Left renal cortex interstitium (tissue), 4 donors: ENCODE measurements at regions not wholly inside any gene's neighbourhood (a gene's known extent, or its start where the extent isn't known, plus 50 kb on each side); places are given as distances from the start of the nearest gene placed in this dataset.

Experiments used
- DNase-seq, 4 donors: peaks; one replicate each; pipeline ENCODE4 v3.0.0-alpha.2; 2013; ENCODE audit warnings: low read depth in 4 of 4, low spot score in 2 of 4, missing footprints in 1 of 4

DNA sequence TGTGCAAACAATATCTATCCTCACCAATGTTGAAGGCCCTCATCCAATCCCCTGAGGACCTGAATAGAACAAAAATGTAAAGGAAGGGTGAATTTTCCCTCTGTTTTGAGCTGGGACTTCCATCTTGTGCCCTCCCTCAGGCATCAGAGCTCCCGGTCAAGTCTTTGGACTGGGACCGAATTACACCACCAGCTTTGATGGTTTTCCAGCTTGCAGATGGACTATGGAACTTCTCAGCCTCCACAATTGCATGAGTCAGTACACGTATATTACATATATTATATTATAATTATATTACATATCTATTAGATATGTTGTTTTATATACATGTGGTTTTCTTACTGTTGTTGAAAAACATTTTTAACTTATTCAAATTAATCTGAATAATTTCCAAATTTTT lies 496.4 kb downstream of the CMPK2 start:
- no peak for DNase-seq

DNA sequence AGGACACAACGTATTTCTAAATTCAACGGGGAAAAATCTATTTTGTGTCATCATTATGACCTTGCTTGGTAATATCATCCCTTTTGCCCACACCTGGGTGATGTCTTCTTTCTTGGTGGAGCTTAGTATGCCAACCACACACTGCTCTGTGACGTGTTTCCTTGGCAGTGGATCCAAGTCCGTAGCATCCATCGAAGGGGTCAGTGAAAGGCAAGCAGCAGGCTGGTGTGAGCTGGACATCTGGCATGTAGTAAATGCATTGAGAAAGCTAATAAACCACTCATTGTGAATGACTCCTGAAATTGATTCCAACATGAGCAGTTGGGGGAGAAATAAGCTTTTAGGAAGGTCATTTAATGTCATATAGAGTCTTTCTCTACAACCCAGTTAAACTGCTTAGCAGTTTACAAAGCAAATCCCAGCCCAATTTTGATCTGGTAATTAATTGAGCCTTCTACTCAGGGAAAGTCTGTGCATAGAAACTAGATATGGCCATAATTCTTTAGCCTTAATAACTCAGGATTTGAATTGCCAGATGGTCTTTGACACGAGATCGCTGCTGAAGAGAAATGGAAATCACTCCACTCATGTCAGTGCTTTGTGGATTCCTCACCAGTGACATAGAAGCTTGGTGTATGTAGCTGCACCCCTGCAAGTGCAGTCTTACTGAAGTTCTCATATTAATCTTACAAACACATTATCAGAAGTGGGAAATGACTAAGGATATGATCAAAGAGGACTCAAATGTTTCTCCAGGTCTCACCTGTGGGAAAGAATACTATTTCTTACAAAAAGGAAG lies 494.8 kb downstream of the CMPK2 start:
- DNase-seq = no peak

GRCh38 chr2:6372317-6372901 lies 493.3 kb downstream of the CMPK2 start:
- no peak for DNase-seq

DNA sequence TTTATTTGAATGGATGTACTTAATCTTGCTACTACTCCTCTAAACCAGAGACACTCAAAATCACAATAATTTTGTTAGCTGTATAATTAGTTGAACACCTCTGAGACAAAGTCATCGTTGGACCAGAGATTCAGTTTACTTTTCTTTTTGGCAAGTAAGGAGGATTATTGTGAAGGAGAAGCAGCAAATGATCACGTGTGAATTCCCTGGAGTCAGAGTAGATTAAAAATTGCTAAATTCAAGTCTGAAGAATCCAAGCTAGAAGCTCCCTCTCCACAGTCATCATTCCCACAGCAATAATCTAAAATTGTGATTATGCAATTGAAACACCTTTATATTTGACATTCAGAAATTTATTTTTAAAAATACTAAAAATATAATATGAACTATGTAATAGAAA lies 484.4 kb downstream of the CMPK2 start:
- no peak for DNase-seq

GRCh38 chr2:6384341-6384740 lies 481.4 kb downstream of the CMPK2 start:
- DNase-seq = no peak

DNA sequence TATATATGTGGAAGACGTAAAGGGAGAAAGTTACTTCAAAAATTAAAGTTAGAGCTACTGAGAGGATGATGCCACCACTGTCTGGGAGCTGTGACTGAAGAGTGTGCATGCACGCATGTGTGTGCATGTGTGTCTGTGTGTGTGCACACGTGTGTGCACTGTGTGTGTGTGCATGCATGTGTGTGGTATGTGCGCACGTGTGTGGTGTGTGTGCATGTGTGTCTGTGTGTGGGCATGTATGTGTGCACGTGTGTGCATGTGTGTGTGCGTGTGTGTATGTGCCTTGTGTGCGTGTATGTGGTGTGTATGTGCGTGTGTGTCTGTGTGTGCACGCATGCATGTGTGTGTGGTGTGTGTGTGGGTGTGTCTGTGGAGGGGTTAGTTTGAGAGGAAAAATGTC lies 473.4 kb downstream of the CMPK2 start:
- no peak for DNase-seq

- DNase-seq = no peak
Observed at GRCh38 chr2:6392966-6393365, 472.7 kb downstream of the CMPK2 start.

GRCh38 chr2:6393819-6394218 lies 471.9 kb downstream of the CMPK2 start:
- no peak for DNase-seq

GRCh38 chr2:6394276-6394675 lies 471.4 kb downstream of the CMPK2 start:
- DNase-seq = no peak

DNA sequence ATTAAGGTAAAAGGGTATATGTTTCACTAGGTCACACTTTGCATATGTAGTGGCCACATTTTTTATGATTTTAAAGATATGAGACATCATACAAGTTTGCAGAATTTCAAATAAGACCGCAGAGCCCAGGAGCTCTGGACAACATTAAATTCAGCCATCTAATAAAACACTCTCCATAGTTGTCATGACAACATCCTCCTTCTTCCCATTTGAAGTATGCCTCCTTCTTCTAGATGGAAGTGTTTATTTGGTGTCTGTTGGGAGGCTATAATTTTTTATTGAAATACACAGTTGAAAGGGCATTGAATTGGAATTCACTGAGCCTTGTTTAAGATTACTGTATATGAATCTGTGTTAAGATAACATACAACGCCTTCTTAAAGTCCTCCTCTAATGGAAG lies 467.3 kb downstream of the CMPK2 start:
- no peak for DNase-seq

DNA sequence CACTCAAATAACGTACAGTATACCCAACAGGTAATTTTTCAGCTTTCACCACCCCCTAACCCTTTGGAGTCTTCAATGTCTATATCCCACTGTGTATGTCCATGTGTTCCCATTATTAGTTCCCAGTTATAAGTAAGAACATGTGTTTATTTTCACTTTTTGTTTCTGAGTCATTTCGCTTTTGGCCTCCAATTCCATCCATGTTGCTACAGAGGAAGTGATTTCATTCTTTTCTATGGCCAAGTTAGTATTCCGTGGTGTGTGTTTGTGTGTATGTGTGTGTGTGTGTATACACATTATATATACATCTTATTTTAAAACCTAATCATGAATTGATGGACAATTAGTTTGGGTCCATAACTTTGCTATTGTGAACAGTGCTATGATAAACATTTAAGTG lies 464.4 kb downstream of the CMPK2 start:
- DNase-seq = no peak

DNA sequence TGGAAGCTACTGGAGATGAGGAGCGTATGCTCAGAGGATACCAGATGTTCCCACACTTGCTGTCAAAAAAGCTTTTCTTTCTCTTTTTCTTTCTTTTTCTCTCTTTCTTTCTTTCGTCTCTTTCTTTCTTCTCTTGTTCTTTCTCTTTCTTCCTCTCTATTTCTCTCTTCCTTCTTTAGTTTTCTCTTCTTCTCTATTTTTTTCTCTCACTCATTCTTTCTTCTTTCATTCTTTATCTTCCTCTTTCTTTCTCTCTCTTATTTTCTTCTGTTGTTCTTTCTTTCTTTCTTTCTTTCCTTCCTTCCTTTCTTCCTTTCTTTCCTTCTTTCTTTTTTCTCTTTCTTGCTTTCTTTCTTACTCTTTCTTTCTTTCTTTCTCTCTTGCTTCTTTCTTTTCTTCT lies 457.6 kb downstream of the CMPK2 start:
- no peak for DNase-seq

DNA sequence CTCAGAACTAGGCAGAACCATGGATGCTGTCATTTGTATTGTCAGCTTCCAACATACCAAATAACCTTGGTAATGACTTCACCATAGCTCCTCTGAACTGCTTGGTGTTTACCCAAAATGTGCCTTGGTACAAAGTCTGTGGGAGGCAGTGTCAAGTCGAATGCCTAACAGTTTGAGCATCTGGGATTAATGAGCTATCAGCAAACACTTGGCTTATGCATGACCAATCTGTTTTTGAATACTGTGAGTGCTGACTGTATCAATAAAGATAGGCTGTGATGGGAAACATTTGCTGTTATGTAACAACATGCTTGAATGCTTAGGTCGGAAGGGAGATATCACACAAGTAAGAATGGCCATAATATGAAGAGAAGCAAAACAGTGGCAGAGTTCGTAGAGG lies 455.4 kb downstream of the CMPK2 start:
- no peak for DNase-seq

DNA sequence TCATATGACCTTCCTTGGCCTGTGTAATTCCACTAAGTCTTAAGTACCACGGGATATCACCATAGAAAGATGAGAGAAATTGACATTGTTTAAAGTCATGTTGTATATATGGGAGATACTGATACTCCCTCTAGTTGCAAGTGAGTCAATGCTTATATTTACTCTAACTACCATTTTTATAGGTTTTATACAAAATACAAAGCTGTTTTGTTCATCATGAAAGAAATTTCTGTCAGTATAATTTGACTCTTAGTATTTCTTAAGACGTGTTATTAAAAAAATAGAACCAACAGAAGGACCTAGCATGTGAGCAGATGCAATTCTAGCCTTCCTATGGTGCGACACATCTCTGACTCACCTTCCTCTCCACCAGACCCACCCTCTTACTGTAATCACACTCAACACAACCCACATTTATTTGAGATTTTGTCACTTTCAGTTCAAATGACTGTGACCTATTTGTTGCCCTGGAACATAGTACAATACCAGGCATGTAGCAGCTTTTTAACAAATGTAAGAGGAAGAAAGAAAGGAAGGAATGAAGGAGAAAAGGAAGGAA lies 453.1 kb downstream of the CMPK2 start:
- DNase-seq = no peak

GRCh38 chr2:6417050-6417449 lies 448.7 kb downstream of the CMPK2 start:
- no peak for DNase-seq

DNA sequence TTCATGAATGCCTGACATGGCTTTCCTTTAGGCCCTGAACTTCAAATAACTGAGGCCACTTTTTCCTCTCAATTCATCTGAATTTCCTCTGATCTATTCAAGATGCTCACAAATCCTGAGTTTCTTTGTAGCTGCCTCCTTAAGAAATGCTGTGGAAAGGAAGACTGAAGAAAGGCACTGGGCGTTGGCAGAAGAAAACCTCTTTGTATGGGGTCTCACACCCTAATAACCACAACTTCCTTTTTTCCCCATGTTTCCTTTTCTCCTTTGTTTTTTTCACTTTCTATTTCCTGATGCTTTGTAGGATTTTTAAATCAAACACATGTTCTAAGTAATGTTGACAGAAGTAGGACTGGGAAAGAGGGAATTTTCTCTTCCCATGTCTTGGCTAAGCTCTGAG lies 447.4 kb downstream of the CMPK2 start:
- no peak for DNase-seq

DNA sequence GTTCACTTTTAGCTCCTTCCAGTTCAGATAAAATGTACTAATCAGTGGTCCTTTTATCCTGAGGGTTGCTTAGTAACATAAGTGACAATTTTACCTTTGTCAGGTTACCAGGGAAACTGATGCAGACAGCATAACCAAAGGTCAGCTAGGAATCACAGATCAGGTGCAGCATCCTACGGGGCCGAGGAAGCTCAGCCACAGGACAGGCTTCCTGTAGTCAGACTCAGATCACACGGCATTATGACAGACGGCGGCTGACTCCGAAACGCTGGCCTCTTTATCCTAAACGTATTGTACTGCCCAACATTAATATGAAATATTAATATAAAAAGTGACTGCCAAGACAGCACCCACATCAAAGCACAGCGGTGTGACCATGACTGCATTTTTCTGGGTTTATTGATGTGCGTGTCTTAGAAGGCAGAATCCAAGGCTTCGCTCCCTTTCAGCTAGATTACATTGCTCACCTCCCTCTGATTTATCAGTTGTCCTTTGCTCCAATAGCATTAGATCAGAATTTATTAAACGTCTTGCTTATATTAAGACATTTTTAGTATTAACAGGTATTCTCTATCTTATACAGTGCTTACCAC lies 444.5 kb downstream of the CMPK2 start:
- no peak for DNase-seq

GRCh38 chr2:6421888-6422287 lies 443.8 kb downstream of the CMPK2 start:
- DNase-seq = no peak

DNA sequence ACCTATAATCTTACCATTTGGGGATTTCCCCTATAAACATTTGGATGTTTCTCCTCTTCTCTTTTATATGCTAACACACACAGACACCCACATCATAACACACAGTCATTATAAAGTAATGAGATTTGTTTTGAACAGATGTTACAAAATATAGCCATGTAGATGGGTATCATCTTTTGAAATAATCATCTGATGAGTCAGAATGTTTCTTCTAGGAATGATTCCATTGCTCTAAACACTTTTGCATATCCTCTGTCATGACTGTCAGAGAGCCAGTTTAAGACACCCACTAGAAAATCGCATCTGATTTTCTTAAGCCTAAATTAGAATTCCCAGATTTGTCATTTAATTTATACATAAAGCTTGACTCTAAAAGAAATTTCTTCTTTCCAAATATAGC lies 442.6 kb downstream of the CMPK2 start:
- DNase-seq = no peak

DNA sequence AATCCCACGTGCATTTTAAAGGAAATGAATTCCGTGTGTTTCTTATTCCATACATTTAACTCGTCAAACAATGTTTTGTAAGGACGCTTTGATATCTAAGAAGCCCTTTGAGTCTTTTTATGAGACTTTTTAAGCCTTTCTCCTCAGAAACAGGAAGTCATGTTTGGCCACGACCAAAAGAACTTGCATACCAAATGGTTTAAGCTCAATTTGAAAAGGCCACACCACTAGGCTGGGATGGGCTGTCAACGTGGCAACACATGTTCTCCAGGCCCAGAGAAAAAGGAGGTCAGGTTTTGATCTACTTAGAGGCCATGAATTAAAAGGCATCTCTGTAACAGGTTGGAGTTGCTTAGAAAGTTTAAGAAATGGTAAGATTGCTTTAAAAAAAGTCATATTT lies 441.8 kb downstream of the CMPK2 start:
- no peak for DNase-seq

- DNase-seq = no peak
Observed at GRCh38 chr2:6425032-6425431, 440.7 kb downstream of the CMPK2 start.
